Liver (tissue), 8 donors: ENCODE measurements at regions not wholly inside any gene's neighbourhood (a gene's known extent, or its start where the extent isn't known, plus 50 kb on each side); places are given as distances from the start of the nearest gene placed in this dataset.

Source experiments
- DNase-seq: peaks from one replicate; pipeline ENCODE4 v3.0.0-alpha.2; 2017; ENCODE audit warnings: low spot score
- H3K27ac ChIP-seq, 2 donors: one replicate each; pipeline ENCODE4 v1.7.0; 2013; ENCODE audit warnings: inconsistent platforms in 2 of 2, low read length in 2 of 2, control low read depth in 1 of 2, low read depth in 1 of 2, mild to moderate bottlenecking in 1 of 2
- H3K27me3 ChIP-seq, 4 donors: one replicate each; pipeline versions ENCODE4 v1.6.1 to v1.7.0; 2013; ENCODE audit warnings: low read length in 3 of 4, inconsistent platforms in 1 of 4, mild to moderate bottlenecking in 1 of 4, moderate library complexity in 1 of 4; ENCODE audit not compliant: control insufficient read depth in 4 of 4, insufficient read depth in 4 of 4
- H3K36me3 ChIP-seq, 4 donors: one replicate each; pipeline versions ENCODE4 v1.6.1 to v1.7.0; 2013; ENCODE audit warnings: low read length in 3 of 4, mild to moderate bottlenecking in 3 of 4, low read depth in 1 of 4, moderate library complexity in 1 of 4; ENCODE audit not compliant: control insufficient read depth in 4 of 4, insufficient read depth in 3 of 4
- H3K4me1 ChIP-seq, 4 donors: one replicate each; pipeline versions ENCODE4 v1.6.1 to v1.7.0; 2013; ENCODE audit warnings: low read length in 3 of 4, mild to moderate bottlenecking in 3 of 4, moderate library complexity in 1 of 4; ENCODE audit not compliant: control insufficient read depth in 4 of 4, insufficient read depth in 4 of 4
- H3K4me3 ChIP-seq, 3 donors: one replicate each; pipeline versions ENCODE4 v1.6.1 to v1.7.0; 2013; ENCODE audit warnings: low read length in 3 of 3, control low read depth in 1 of 3, low read depth in 1 of 3, mild to moderate bottlenecking in 1 of 3
- H3K9ac ChIP-seq, 2 donors: one replicate each; pipeline ENCODE4 v1.7.0; 2013; ENCODE audit warnings: low read length in 2 of 2, mild to moderate bottlenecking in 2 of 2, moderate library complexity in 2 of 2, control low read depth in 1 of 2, low read depth in 1 of 2
- H3K9me3 ChIP-seq, 4 donors: one replicate each; pipeline versions ENCODE4 v1.6.1 to v1.7.0; 2013; ENCODE audit warnings: low read length in 3 of 4; ENCODE audit not compliant: control insufficient read depth in 4 of 4
- EGR1 ChIP-seq, 2 donors: IDR thresholded peaks; 2 replicates each; pipeline ENCODE4 v1.6.1; 2016 to 2018; ENCODE audit warnings: antibody characterized with exemption in 2 of 2, low read depth in 2 of 2
- FOXA1 ChIP-seq: IDR thresholded peaks from 2 replicates; pipeline ENCODE4 v1.6.1; 2016; ENCODE audit warnings: antibody characterized with exemption
- FOXA2 ChIP-seq: IDR thresholded peaks from 2 replicates; pipeline ENCODE4 v1.6.1; 2016; ENCODE audit warnings: antibody characterized with exemption
- GABPA ChIP-seq, 2 donors: IDR thresholded peaks in 1 of 2; conservative IDR thresholded peaks in 1 of 2; 2 replicates each; pipeline ENCODE4 v1.6.1; 2016; ENCODE audit warnings: antibody characterized with exemption in 2 of 2, mild to moderate bottlenecking in 1 of 2, moderate library complexity in 1 of 2
- HNF4A ChIP-seq, 2 donors: conservative IDR thresholded peaks; 2 replicates each; pipeline ENCODE4 v1.6.1; 2016; ENCODE audit warnings: antibody characterized with exemption in 2 of 2, mild to moderate bottlenecking in 2 of 2
- HNF4G ChIP-seq: IDR thresholded peaks from 2 replicates; pipeline ENCODE4 v1.6.1; 2016; ENCODE audit warnings: antibody characterized with exemption
- JUND ChIP-seq, 2 donors: IDR thresholded peaks; 2 replicates each; pipeline ENCODE4 v1.6.1; 2016; ENCODE audit warnings: antibody characterized with exemption in 2 of 2
- NR2F2 ChIP-seq: IDR thresholded peaks from 2 replicates; pipeline ENCODE4 v1.6.1; 2016; ENCODE audit warnings: antibody characterized with exemption
- RAD21 ChIP-seq, 2 donors: IDR thresholded peaks; 2 replicates each; pipeline ENCODE4 v1.6.1; 2016; ENCODE audit warnings: antibody characterized with exemption in 2 of 2, mild to moderate bottlenecking in 2 of 2
- REST ChIP-seq: IDR thresholded peaks from 2 replicates; pipeline ENCODE4 v1.6.1; 2016; ENCODE audit warnings: antibody characterized with exemption, mild to moderate bottlenecking
- RXRA ChIP-seq, 2 donors: IDR thresholded peaks; 2 replicates each; pipeline ENCODE4 v1.6.1; 2017 to 2018; ENCODE audit warnings: antibody characterized with exemption in 2 of 2, mild to moderate bottlenecking in 1 of 2
- SP1 ChIP-seq: IDR thresholded peaks from 2 replicates; pipeline ENCODE4 v1.6.1; 2018; ENCODE audit warnings: antibody characterized with exemption, mild to moderate bottlenecking
- TAF1 ChIP-seq: conservative IDR thresholded peaks from 2 replicates; pipeline ENCODE4 v1.6.1; 2016; ENCODE audit warnings: antibody characterized with exemption, mild to moderate bottlenecking
- YY1 ChIP-seq: IDR thresholded peaks from 2 replicates; pipeline ENCODE4 v1.6.1; 2016; ENCODE audit warnings: antibody characterized with exemption, mild to moderate bottlenecking
- WGBS: extraction: QIAGEN DNeasy Blood & Tissue Kit; methylation state at CpG from one replicate; pipeline ENCODE4 v1.1.7; 2013; 5-methylcytosine and 5-hydroxymethylcytosine counted together
- TF ChIP-seq, protein P1 (sequence below): IDR thresholded peaks from 2 replicates; pipeline ENCODE4 v1.6.1; 2016; ENCODE audit warnings: antibody characterized with exemption
- TF ChIP-seq, protein P2 (sequence below): IDR thresholded peaks from 2 replicates; pipeline ENCODE4 v1.6.1; 2016; ENCODE audit warnings: antibody characterized with exemption
- TF ChIP-seq, protein P3 (sequence below): IDR thresholded peaks from 2 replicates; pipeline ENCODE4 v1.6.1; 2016; ENCODE audit warnings: antibody characterized with exemption
- TF ChIP-seq, protein P4 (sequence below): fragments of 150-350 bp; IDR thresholded peaks from 2 replicates; pipeline ENCODE4 v1.5.1; 2017; ENCODE audit warnings: improper control_type of control experiment, low read depth, low read length; ENCODE audit not compliant: missing input control
- donor health status: healthy.
- donor health status: healthy.
- donor health status: healthy.
- donor health status: healthy.
- donor health status: healthy.

GRCh38 chr2:19649142-19649541 is 252.6 kb downstream of the TTC32 start:
- no peaks in the 10 kb centered on the region for H3K4me1 ChIP-seq
- TF ChIP-seq TAF1 (no peak), RAD21 (IDR thresholded peaks at IDR 0.05) (no peak), SP1 (no peak)
- TF ChIP-seq, protein P1, sequence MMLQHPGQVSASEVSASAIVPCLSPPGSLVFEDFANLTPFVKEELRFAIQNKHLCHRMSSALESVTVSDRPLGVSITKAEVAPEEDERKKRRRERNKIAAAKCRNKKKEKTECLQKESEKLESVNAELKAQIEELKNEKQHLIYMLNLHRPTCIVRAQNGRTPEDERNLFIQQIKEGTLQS: no peak
- no peak overlapping the region for H3K4me3 ChIP-seq
- H3K36me3 ChIP-seq: no peaks in the 10 kb centered on the region
- no peak for DNase-seq
- 92% methylated on average over 1 of the region's 1 CpG for WGBS
- H3K27me3 ChIP-seq: no peaks in the 10 kb centered on the region
- no peak overlapping the region for H3K9ac ChIP-seq
- no peak overlapping the region for H3K27ac ChIP-seq
- no peaks in the 10 kb centered on the region for H3K9me3 ChIP-seq

- no peaks in the 10 kb centered on the region for H3K4me1 ChIP-seq
- no peaks in the 10 kb centered on the region for H3K36me3 ChIP-seq
- H3K27ac ChIP-seq: no peak overlapping the region
- WGBS: 50% methylated on average over 1 of the region's 1 CpG
- H3K9ac ChIP-seq: no peak overlapping the region
- H3K27me3 ChIP-seq: no peaks in the 10 kb centered on the region
- no peak for DNase-seq
- H3K4me3 ChIP-seq: no peak overlapping the region
- H3K9me3 ChIP-seq: no peaks in the 10 kb centered on the region
- TF ChIP-seq HNF4G (no peak), RAD21 (IDR thresholded peaks at IDR 0.05) (no peak), FOXA2 (no peak), YY1 (no peak), TAF1 (no peak), HNF4A (conservative IDR thresholded peaks at IDR 0.05) (no peak), NR2F2 (no peak), REST (no peak), EGR1 (IDR thresholded peaks at IDR 0.05; ENCODE audit: low read depth in 2 of 2) (no peak), SP1 (no peak), JUND (IDR thresholded peaks at IDR 0.05) (no peak), GABPA (IDR thresholded peaks at IDR 0.05 in 1 of 2, conservative IDR thresholded peaks at IDR 0.05 in 1 of 2) (no peak), RXRA (IDR thresholded peaks at IDR 0.05) (no peak), FOXA1 (no peak)
- TF ChIP-seq, protein P1: no peak
- TF ChIP-seq, protein P2, sequence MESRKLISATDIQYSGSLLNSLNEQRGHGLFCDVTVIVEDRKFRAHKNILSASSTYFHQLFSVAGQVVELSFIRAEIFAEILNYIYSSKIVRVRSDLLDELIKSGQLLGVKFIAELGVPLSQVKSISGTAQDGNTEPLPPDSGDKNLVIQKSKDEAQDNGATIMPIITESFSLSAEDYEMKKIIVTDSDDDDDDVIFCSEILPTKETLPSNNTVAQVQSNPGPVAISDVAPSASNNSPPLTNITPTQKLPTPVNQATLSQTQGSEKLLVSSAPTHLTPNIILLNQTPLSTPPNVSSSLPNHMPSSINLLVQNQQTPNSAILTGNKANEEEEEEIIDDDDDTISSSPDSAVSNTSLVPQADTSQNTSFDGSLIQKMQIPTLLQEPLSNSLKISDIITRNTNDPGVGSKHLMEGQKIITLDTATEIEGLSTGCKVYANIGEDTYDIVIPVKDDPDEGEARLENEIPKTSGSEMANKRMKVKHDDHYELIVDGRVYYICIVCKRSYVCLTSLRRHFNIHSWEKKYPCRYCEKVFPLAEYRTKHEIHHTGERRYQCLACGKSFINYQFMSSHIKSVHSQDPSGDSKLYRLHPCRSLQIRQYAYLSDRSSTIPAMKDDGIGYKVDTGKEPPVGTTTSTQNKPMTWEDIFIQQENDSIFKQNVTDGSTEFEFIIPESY: no peak
- TF ChIP-seq, protein P3, sequence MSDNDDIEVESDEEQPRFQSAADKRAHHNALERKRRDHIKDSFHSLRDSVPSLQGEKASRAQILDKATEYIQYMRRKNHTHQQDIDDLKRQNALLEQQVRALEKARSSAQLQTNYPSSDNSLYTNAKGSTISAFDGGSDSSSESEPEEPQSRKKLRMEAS: no peak
- TF ChIP-seq, protein P4, sequence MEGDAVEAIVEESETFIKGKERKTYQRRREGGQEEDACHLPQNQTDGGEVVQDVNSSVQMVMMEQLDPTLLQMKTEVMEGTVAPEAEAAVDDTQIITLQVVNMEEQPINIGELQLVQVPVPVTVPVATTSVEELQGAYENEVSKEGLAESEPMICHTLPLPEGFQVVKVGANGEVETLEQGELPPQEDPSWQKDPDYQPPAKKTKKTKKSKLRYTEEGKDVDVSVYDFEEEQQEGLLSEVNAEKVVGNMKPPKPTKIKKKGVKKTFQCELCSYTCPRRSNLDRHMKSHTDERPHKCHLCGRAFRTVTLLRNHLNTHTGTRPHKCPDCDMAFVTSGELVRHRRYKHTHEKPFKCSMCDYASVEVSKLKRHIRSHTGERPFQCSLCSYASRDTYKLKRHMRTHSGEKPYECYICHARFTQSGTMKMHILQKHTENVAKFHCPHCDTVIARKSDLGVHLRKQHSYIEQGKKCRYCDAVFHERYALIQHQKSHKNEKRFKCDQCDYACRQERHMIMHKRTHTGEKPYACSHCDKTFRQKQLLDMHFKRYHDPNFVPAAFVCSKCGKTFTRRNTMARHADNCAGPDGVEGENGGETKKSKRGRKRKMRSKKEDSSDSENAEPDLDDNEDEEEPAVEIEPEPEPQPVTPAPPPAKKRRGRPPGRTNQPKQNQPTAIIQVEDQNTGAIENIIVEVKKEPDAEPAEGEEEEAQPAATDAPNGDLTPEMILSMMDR: no peak
Observed at GRCh38 chr2:19648583-19648982, 253.2 kb downstream of the TTC32 start.
